NCI-H524 treated with DMSO at 0.1 percent for 48 hours (cell line): ENCODE measurements at regions not wholly inside any gene's neighbourhood (a gene's known extent, or its start where the extent isn't known, plus 50 kb on each side); places are given as distances from the start of the nearest gene placed in this dataset.
"Not testable (repeated sequence)": the region's sequence is repeated elsewhere in the genome, so short reads cannot be mapped to it uniquely, and the experiment has no call there.

Experiments
- DNase-seq: peaks from one replicate; lab custom pipeline; 2025; lab: John Stamatoyannopoulos, UW

DNA sequence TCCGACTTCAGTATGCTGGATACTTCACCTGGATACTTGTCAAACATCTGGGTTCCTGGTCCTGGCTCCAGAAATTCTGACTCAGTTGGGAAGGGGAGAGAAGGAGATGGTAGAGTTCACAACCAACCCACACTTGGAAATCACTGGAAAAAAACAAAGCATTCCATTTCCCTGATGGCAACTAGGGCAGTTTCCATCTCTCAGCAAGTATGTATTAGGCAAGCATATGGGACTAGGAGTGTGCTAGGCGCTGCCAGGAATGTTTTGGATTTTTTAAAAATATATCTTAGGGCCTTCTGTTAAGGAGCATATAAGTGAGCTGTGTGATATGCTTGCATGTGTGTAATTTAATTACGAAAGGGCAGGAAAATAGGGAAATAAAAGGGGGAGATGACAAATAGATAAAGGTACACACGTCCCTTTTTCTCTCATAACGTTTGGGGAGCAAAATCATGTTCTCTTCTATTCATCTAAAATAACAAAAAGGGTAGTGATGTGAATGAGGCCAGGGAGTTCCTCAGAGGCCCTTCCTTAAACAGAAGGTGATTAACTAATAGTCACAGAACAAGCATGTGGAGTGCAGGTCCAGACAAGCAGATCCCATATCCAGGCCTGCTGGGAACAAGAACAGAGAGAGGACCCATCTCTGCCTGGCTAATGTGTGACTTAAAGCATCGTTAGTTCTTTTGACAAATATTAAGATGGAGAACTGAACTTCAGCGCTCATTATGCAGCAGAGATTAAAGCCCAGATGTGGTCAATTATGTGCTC is 64.5 kb upstream of the NFE2L3 start:
- peak; percentile 33 for DNase-seq

- not testable (repeated sequence) for DNase-seq
These were observed 62.5 kb upstream of the NFE2L3 start for GRCh38 chr7:26089469-26089868.

DNA sequence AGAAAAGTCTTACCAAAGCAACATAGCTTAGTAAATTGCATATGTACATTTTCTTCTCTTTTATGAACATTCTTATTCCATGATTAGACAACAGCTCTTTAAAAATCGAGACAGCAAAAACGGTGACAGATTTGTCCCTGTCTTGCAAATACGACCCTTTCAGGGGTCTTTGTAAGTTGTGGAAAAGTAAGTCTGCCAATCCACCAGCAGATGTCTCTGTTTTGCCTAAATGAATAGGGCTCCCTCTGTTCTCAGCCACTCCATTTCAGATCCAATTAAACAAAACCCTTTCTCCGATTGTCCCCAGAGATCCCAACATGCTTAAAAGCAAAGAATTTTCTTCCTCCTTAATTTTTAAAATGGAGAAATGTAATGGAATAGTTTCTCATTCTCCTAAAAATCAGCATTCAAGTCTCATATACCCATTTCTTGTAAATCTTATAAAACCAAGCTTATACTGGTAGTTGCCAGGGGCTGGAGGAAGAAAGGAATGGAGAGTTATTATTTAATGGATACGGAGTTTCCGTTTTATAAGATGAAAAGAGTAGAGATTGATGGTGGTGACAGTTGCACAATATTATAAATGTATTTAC is 61.0 kb upstream of the NFE2L3 start:
- peak; percentile 40 for DNase-seq

DNA sequence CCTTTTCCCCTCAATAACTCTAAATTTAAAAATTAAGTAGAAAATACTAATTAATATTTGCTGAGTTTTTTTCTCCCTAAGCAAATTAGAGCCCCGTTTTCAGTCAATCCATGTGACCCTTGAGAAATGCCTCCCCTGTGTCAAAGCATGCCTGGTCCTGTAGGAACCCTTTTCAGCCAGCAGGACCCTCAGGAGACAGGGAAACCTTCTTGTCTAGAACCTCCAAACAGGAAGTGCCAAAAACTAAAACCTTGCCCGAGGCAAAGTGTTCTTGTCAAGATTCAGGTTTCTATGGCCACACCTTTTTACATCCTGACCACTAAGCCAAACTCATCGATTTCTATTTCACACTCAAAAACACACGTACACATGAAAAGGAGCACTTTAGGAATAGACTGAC is 60.1 kb upstream of the NFE2L3 start:
- DNase-seq = no peak

DNA sequence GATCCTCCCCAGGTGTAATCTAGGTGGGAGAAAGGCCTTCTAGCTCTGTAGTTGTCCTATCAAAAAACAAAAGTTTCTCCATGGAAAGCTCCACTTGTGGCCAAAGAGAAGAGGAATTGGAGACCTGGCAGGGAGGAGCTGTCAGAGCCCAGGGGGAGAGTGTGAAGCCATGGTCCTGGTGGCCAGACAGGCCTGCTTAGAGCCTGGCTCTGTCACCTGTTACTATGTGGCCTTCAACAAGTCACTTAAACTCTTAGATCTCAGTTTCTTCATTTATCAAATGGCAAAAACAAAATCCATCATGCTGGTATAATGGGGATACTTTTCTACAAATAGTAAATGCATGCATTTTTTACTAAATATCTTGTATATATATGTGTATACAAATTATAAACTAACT is 59.0 kb upstream of the NFE2L3 start:
- no peak for DNase-seq

GRCh38 chr7:26096136-26096535 is 55.9 kb upstream of the NFE2L3 start:
- no peak for DNase-seq

- DNase-seq = no peak
These were observed 53.9 kb upstream of the NFE2L3 start for GRCh38 chr7:26097837-26098668.

DNA sequence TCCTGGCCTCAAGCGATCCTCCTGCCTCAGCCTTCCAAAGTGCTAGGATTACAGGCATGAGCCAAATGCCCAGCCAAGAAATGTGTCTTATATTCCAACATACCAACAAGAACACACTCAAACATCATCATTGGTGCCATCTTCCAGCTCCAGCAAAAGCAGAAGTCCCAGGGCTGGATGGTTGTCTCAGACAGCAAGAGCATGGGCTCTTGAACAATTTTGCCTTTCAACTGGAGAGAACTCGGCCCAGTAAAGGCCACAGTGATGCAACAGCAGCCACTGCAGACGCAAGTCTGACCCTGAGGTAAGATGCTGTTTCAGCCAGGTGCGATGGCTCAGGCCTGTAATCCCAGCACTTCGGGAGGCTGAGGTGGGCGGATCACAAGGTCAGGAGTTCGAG is 52.8 kb upstream of the NFE2L3 start:
- DNase-seq = no peak

- no peak for DNase-seq
These were observed 51.3 kb upstream of the NFE2L3 start for GRCh38 chr7:26100406-26101339.

DNA sequence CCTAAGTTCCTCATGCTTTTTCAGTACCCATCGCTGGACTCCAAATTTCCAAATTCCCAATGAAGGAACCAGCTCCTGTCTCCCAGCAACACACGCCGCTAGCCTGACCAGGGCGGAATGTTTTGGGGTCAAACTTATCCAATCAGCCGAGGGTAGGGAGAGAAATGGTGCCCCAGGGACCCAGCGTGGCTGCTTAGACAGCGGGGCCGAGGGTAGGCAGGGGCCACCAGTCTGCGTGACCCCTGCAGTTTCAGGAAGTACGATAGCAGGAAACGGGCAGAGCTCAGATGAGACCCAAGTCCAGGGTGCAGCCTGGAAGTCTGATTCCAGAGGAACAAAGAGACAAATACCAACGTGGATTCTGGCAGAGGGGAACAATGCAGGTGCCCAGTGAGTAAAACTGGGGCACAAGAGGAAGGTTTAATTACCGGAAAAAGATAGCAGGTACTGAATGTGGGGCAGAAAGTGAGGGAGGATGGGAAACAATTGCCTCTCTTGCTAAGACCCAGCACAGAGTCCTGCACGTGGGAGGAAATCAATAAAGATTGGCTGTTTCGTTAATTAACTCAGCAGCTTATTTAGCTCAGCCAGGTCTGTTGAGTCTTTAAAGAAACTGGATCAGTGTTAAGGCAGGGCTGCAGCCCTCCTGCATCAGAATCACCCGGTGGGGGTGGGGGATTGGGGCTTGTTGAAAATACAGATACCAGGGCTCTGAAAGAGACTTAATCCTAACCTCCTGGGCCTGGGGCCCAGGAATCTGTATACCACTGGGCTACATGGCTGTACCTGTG is 50.4 kb upstream of the NFE2L3 start:
- DNase-seq = no peak

DNA sequence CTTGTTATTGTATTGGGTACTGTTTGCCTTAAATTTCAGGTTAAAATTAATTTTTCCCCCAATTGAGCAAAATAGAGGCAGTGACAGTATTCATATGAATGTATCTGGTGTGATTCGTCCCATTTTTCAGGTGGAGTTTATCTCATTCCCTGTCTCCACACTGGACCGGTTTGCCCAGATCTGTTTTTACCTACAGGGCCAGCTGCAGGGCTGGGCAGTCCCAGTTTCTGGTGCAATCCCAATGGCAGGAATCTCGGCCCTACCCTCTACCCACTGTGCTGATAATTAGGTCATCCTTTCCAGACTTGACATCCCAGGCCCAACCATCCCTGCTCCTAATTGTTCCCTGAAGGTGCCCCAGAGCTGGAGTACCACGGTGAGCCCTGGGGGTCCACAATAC is 49.8 kb upstream of the NFE2L3 start:
- no peak for DNase-seq
